Astrocyte (in vitro differentiated cells and primary cell): ENCODE measurements at regions not wholly inside any gene's neighbourhood (a gene's known extent, or its start where the extent isn't known, plus 50 kb on each side); places are given as distances from the start of the nearest gene placed in this dataset.

Source experiments
- DNase-seq: peaks from one replicate; pipeline ENCODE4 v3.0.0-alpha.2; 2010; ENCODE audit warnings: low read depth
- FAIRE-seq: peaks from 2 replicates; lab custom pipeline; 2011; peaks lifted over from hg19 to GRCh38; lab: Jason Lieb, UNC
- H2AFZ ChIP-seq: 2 replicates; pipeline ENCODE4 v1.6.0; 2012; ENCODE audit warnings: low read depth, low read length, inconsistent platforms
- H3K27ac ChIP-seq: 2 replicates; pipeline ENCODE4 v1.5.1; 2011; ENCODE audit warnings: low read depth, low read length, inconsistent platforms
- H3K27me3 ChIP-seq: 2 replicates; pipeline ENCODE4 v1.6.0; 2011; ENCODE audit warnings: low read length, inconsistent platforms; ENCODE audit not compliant: insufficient read depth
- H3K36me3 ChIP-seq: 2 replicates; pipeline ENCODE4 v1.5.1; 2011; ENCODE audit warnings: low read length, inconsistent platforms; ENCODE audit not compliant: insufficient read depth
- H3K4me1 ChIP-seq: 2 replicates; pipeline ENCODE4 v1.5.1; 2011; ENCODE audit warnings: low read length, inconsistent platforms; ENCODE audit not compliant: insufficient read depth
- H3K4me2 ChIP-seq: 2 replicates; pipeline ENCODE4 v1.6.0; 2012; ENCODE audit warnings: low read length, inconsistent platforms
- H3K4me3 ChIP-seq: 2 replicates; pipeline ENCODE4 v1.5.1; 2011; ENCODE audit warnings: low read depth, mild to moderate bottlenecking, low read length, inconsistent platforms; ENCODE audit not compliant: insufficient read depth
- H3K79me2 ChIP-seq: 2 replicates; pipeline ENCODE4 v1.6.0; 2012; ENCODE audit warnings: mild to moderate bottlenecking, low read length, inconsistent platforms; ENCODE audit not compliant: insufficient read depth
- H3K9ac ChIP-seq: 2 replicates; pipeline ENCODE4 v1.6.0; 2012; ENCODE audit warnings: mild to moderate bottlenecking, low read length, inconsistent platforms
- H3K9me3 ChIP-seq: 2 replicates; pipeline ENCODE4 v1.5.1; 2012; ENCODE audit warnings: low read depth, mild to moderate bottlenecking, low read length, inconsistent platforms; ENCODE audit not compliant: insufficient read depth
- H4K20me1 ChIP-seq: 2 replicates; pipeline ENCODE4 v1.6.0; 2012; ENCODE audit warnings: low read length, inconsistent platforms; ENCODE audit not compliant: insufficient read depth
- H3K27ac Mint-ChIP-seq: one replicate; pipeline ENCODE4 v1.8.0; 2021; ENCODE audit warnings: mild to moderate bottlenecking, mixed read lengths; ENCODE audit not compliant: unreplicated experiment
- H3K27me3 Mint-ChIP-seq: one replicate; pipeline ENCODE4 v1.8.0; 2021; ENCODE audit warnings: low read depth, mixed read lengths; ENCODE audit not compliant: unreplicated experiment
- H3K36me3 Mint-ChIP-seq: one replicate; pipeline ENCODE4 v1.8.0; 2021; ENCODE audit warnings: low read depth, mixed read lengths; ENCODE audit not compliant: unreplicated experiment
- H3K4me1 Mint-ChIP-seq: one replicate; pipeline ENCODE4 v1.8.0; 2021; ENCODE audit warnings: low read depth, mixed read lengths; ENCODE audit not compliant: unreplicated experiment
- H3K4me3 Mint-ChIP-seq: one replicate; pipeline ENCODE4 v1.8.0; 2021; ENCODE audit warnings: mild to moderate bottlenecking, moderate library complexity, mixed read lengths; ENCODE audit not compliant: unreplicated experiment
- H3K9me3 Mint-ChIP-seq: one replicate; pipeline ENCODE4 v1.8.0; 2021; ENCODE audit warnings: mild to moderate bottlenecking, mixed read lengths; ENCODE audit not compliant: unreplicated experiment
- EZH2 ChIP-seq: IDR thresholded peaks from 2 replicates; pipeline ENCODE4 v1.6.1; 2012; ENCODE audit warnings: mild to moderate bottlenecking, low read length, inconsistent platforms; ENCODE audit not compliant: insufficient read depth
- TF ChIP-seq, protein P1 (sequence below): IDR thresholded peaks from 2 replicates; pipeline ENCODE4 v1.5.1; 2011; ENCODE audit warnings: low read depth, mild to moderate bottlenecking, inconsistent platforms, low read length, moderate library complexity; ENCODE audit not compliant: insufficient read depth

DNA sequence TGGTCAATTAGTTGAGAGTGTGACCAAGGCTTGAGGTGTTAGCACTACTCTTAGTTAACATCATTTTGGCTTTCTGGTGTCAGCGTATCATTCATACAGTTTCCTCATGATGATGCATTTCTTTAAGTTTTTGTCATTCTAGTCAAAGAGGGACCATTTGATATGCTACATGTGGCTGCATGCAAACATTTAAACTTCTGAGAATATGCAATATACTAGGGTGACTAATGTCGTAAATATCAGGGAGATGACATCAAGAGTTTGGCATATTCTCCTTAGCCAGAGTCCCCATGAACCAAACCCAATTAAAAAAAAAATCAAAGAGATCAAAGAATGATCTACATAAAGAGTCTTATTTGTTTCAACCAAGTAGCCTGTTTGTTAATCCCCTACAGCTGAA, 537.4 kb upstream of the PCDH7 start:
- no peak for TF ChIP-seq EZH2
- TF ChIP-seq, protein P1, sequence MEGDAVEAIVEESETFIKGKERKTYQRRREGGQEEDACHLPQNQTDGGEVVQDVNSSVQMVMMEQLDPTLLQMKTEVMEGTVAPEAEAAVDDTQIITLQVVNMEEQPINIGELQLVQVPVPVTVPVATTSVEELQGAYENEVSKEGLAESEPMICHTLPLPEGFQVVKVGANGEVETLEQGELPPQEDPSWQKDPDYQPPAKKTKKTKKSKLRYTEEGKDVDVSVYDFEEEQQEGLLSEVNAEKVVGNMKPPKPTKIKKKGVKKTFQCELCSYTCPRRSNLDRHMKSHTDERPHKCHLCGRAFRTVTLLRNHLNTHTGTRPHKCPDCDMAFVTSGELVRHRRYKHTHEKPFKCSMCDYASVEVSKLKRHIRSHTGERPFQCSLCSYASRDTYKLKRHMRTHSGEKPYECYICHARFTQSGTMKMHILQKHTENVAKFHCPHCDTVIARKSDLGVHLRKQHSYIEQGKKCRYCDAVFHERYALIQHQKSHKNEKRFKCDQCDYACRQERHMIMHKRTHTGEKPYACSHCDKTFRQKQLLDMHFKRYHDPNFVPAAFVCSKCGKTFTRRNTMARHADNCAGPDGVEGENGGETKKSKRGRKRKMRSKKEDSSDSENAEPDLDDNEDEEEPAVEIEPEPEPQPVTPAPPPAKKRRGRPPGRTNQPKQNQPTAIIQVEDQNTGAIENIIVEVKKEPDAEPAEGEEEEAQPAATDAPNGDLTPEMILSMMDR, result no peak
- FAIRE-seq (no peak), DNase-seq (no peak)
- Histone ChIP-seq H2AFZ (no peak overlapping the region), H3K4me2 (no peak overlapping the region), H3K27me3 (no peaks in the 10 kb centered on the region), H3K4me3 (no peak overlapping the region), H4K20me1 (no peaks in the 10 kb centered on the region), H3K36me3 (no peaks in the 10 kb centered on the region), H3K9me3 (no peaks in the 10 kb centered on the region), H3K79me2 (no peaks in the 10 kb centered on the region), H3K9ac (no peak overlapping the region), H3K4me1 (no peaks in the 10 kb centered on the region), H3K27ac (no peak overlapping the region)
- Mint-ChIP-seq H3K27me3 (no peaks in the 10 kb centered on the region), H3K4me1 (peaks cover 4% of the 10 kb centered on the region), H3K27ac (no peak overlapping the region), H3K4me3 (no peak overlapping the region), H3K9me3 (no peaks in the 10 kb centered on the region), H3K36me3 (no peaks in the 10 kb centered on the region)

DNA sequence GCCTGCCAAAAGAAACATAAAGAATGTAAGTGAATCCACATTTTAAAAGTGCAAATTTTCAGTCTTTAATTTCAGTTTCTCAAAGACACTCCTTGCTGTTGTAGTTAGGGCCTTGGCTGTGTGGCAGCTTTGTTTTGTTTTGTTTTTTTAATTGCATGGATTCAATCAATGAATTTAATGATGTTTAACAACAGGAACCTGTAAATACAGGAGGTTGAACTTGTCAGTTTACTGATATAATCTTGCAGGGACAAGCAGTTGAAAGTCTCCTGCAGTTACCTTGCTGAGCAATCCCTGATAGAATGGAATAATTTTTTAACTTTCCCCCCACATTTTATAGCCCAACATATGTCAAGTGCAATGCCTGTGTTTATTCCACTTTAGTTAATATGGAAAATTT, 528.3 kb upstream of the PCDH7 start:
- Histone ChIP-seq H3K4me3 (no peak overlapping the region), H3K27ac (no peak overlapping the region), H2AFZ (no peak overlapping the region), H3K36me3 (no peaks in the 10 kb centered on the region), H3K9ac (no peak overlapping the region), H4K20me1 (no peaks in the 10 kb centered on the region), H3K9me3 (no peaks in the 10 kb centered on the region), H3K79me2 (no peaks in the 10 kb centered on the region), H3K27me3 (no peaks in the 10 kb centered on the region), H3K4me1 (no peaks in the 10 kb centered on the region), H3K4me2 (no peak overlapping the region)
- TF ChIP-seq, protein P1, result no peak
- H3K36me3 Mint-ChIP-seq, result no peaks in the 10 kb centered on the region
- no peak overlapping the region for H3K4me3 Mint-ChIP-seq
- FAIRE-seq (no peak), DNase-seq (no peak)
- H3K27ac Mint-ChIP-seq, result no peak overlapping the region
- H3K27me3 Mint-ChIP-seq, result no peaks in the 10 kb centered on the region
- no peaks in the 10 kb centered on the region for H3K4me1 Mint-ChIP-seq
- H3K9me3 Mint-ChIP-seq, result no peaks in the 10 kb centered on the region

DNA sequence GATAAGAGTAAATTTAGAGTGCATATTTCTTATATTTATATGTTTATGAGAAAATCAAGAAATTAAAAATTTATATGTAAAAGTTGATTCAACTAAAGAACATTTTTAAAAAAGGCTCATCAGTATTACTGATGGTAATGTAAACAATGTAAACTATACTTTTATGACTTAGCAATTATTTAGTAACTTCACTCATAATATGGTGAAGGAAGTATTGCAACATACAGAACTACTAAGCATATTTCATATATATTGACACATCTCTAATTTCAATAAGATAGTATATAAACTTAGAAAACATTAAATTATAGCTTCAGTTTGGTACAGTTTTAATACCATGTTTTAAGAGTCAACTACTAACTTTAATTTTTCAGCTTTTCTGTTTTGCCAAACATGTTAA, 512.8 kb upstream of the PCDH7 start:
- Histone ChIP-seq H3K4me2 (no peak overlapping the region), H3K79me2 (no peaks in the 10 kb centered on the region), H3K4me3 (no peak overlapping the region), H3K9me3 (peaks cover 4% of the 10 kb centered on the region), H3K4me1 (peaks cover 2% of the 10 kb centered on the region), H3K36me3 (no peaks in the 10 kb centered on the region), H3K9ac (no peak overlapping the region), H3K27ac (no peak overlapping the region), H2AFZ (no peak overlapping the region), H4K20me1 (no peaks in the 10 kb centered on the region), H3K27me3 (no peaks in the 10 kb centered on the region)
- Mint-ChIP-seq H3K27me3 (no peaks in the 10 kb centered on the region), H3K4me3 (no peak overlapping the region), H3K36me3 (no peaks in the 10 kb centered on the region), H3K4me1 (peaks cover 3% of the 10 kb centered on the region), H3K27ac (no peak overlapping the region), H3K9me3 (no peaks in the 10 kb centered on the region)
- TF ChIP-seq, protein P1, result no peak
- no peak for TF ChIP-seq EZH2
- FAIRE-seq, result no peak
- no peak for DNase-seq
